ENCODE measurements at regions not wholly inside any gene's neighbourhood (a gene's known extent, or its start where the extent isn't known, plus 50 kb on each side); places are given as distances from the start of the nearest gene placed in this dataset.
"Not testable (repeated sequence)": the region's sequence is repeated elsewhere in the genome, so short reads cannot be mapped to it uniquely, and the experiment has no call there.

- DNase-seq (ENCODE audit: extremely low spot score, insufficient read length, low read depth) (no peak), FAIRE-seq (no peak)
Measured at GRCh38 chr2:84078471-84078870, 380.6 kb downstream of the SUCLG1 start.

- FAIRE-seq, result peak; percentile 5
- DNase-seq (ENCODE audit: extremely low spot score, insufficient read length, low read depth), result no peak
Measured at GRCh38 chr2:84077496-84077895, 381.6 kb downstream of the SUCLG1 start.

GRCh38 chr2:84071050-84071449 is 388.0 kb downstream of the SUCLG1 start:
- FAIRE-seq (no peak), DNase-seq (ENCODE audit: extremely low spot score, insufficient read length, low read depth) (no peak)

GRCh38 chr2:84065857-84066256 is 393.2 kb downstream of the SUCLG1 start:
- no peak for FAIRE-seq

GRCh38 chr2:84057917-84058560 is 401.0 kb downstream of the SUCLG1 start:
- DNase-seq (ENCODE audit: extremely low spot score, insufficient read length, low read depth), result no peak
- no peak for FAIRE-seq

More at GRCh38 chr2:84065857-84066256, 393.2 kb downstream of the SUCLG1 start:
- DNase-seq (ENCODE audit: extremely low spot score, insufficient read length, low read depth), result no peak

GRCh38 chr2:84055816-84056215 is 403.3 kb downstream of the SUCLG1 start:
- FAIRE-seq (no peak), DNase-seq (ENCODE audit: extremely low spot score, insufficient read length, low read depth) (no peak)

GRCh38 chr2:84054577-84054976 is 404.5 kb downstream of the SUCLG1 start:
- not testable (repeated sequence) for FAIRE-seq; DNase-seq (ENCODE audit: extremely low spot score, insufficient read length, low read depth)

GRCh38 chr2:84052913-84053312 is 406.2 kb downstream of the SUCLG1 start:
- FAIRE-seq (no peak), DNase-seq (ENCODE audit: extremely low spot score, insufficient read length, low read depth) (no peak)

GRCh38 chr2:84052043-84052442 is 407.0 kb downstream of the SUCLG1 start:
- FAIRE-seq (no peak), DNase-seq (ENCODE audit: extremely low spot score, insufficient read length, low read depth) (no peak)

GRCh38 chr2:84048964-84049363 is 410.1 kb downstream of the SUCLG1 start:
- DNase-seq (ENCODE audit: extremely low spot score, insufficient read length, low read depth) (no peak), FAIRE-seq (no peak)

- DNase-seq (ENCODE audit: extremely low spot score, insufficient read length, low read depth) (no peak), FAIRE-seq (no peak)
Measured at GRCh38 chr2:84041506-84041905, 417.6 kb downstream of the SUCLG1 start.

- no peak for FAIRE-seq
- DNase-seq (ENCODE audit: extremely low spot score, insufficient read length, low read depth), result no peak
Measured at GRCh38 chr2:84040281-84040680, 418.8 kb downstream of the SUCLG1 start.

GRCh38 chr2:84038866-84039265 is 420.2 kb downstream of the SUCLG1 start:
- DNase-seq (ENCODE audit: extremely low spot score, insufficient read length, low read depth) (no peak), FAIRE-seq (no peak)

GRCh38 chr2:84033347-84033974 is 425.6 kb downstream of the SUCLG1 start:
- FAIRE-seq, result no peak
- no peak for DNase-seq (ENCODE audit: extremely low spot score, insufficient read length, low read depth)

- no peak for DNase-seq (ENCODE audit: extremely low spot score, insufficient read length, low read depth)
- no peak for FAIRE-seq
Measured at GRCh38 chr2:84031312-84032050, 427.6 kb downstream of the SUCLG1 start.

- DNase-seq (ENCODE audit: extremely low spot score, insufficient read length, low read depth), result no peak
- no peak for FAIRE-seq
Measured at GRCh38 chr2:84029903-84030575, 429.0 kb downstream of the SUCLG1 start.

- no peak for FAIRE-seq
- no peak for DNase-seq (ENCODE audit: extremely low spot score, insufficient read length, low read depth)
Measured at GRCh38 chr2:84026818-84027217, 432.3 kb downstream of the SUCLG1 start.

GRCh38 chr2:84022810-84023431 is 436.2 kb downstream of the SUCLG1 start:
- FAIRE-seq (peak; percentile 56), DNase-seq (ENCODE audit: extremely low spot score, insufficient read length, low read depth) (no peak)

GRCh38 chr2:84017010-84017409 is 442.1 kb downstream of the SUCLG1 start:
- FAIRE-seq (no peak), DNase-seq (ENCODE audit: extremely low spot score, insufficient read length, low read depth) (no peak)

GRCh38 chr2:84016183-84016582 is 442.9 kb downstream of the SUCLG1 start:
- FAIRE-seq (no peak), DNase-seq (ENCODE audit: extremely low spot score, insufficient read length, low read depth) (no peak)

Data from GM18507 (cell line).